Skeletal muscle tissue (tissue), 3 donors: ENCODE measurements at regions not wholly inside any gene's neighbourhood (a gene's known extent, or its start where the extent isn't known, plus 50 kb on each side); places are given as distances from the start of the nearest gene placed in this dataset.

Experiments
- H3K27ac ChIP-seq: one replicate; pipeline ENCODE4 v1.7.0; 2013; ENCODE audit warnings: mild to moderate bottlenecking, low read depth, low read length, inconsistent platforms
- H3K27me3 ChIP-seq, 3 donors: one replicate each; pipeline ENCODE4 v1.7.0; 2013; ENCODE audit warnings: low read length in 3 of 3; ENCODE audit not compliant: control insufficient read depth in 3 of 3, insufficient read depth in 3 of 3
- H3K36me3 ChIP-seq, 3 donors: one replicate each; pipeline ENCODE4 v1.7.0; 2013; ENCODE audit warnings: low read length in 3 of 3; ENCODE audit not compliant: control insufficient read depth in 3 of 3, insufficient read depth in 3 of 3
- H3K4me1 ChIP-seq, 3 donors: one replicate each; pipeline ENCODE4 v1.7.0; 2013; ENCODE audit warnings: low read length in 3 of 3, mild to moderate bottlenecking in 3 of 3; ENCODE audit not compliant: control insufficient read depth in 3 of 3, insufficient read depth in 3 of 3
- H3K4me3 ChIP-seq, 3 donors: one replicate each; pipeline ENCODE4 v1.7.0; 2013; ENCODE audit warnings: low read length in 3 of 3
- H3K9ac ChIP-seq, 3 donors: one replicate each; pipeline ENCODE4 v1.7.0; 2013; ENCODE audit warnings: low read length in 3 of 3, mild to moderate bottlenecking in 3 of 3, moderate library complexity in 2 of 3, low read depth in 1 of 3
- H3K9me3 ChIP-seq, 3 donors: one replicate each; pipeline ENCODE4 v1.7.0; 2013; ENCODE audit warnings: low read length in 3 of 3; ENCODE audit not compliant: control insufficient read depth in 3 of 3
- donor health status: Osteomylitis.

- no peaks in the 10 kb centered on the region for H3K36me3 ChIP-seq
- H3K4me3 ChIP-seq = no peak overlapping the region
- peaks cover 3 to 4% (median 4%) of the 10 kb centered on the region in 3 donors for H3K9me3 ChIP-seq
- H3K27ac ChIP-seq = no peak overlapping the region
- H3K4me1 ChIP-seq = no peaks in the 10 kb centered on the region
- no peaks in the 10 kb centered on the region for H3K27me3 ChIP-seq
- no peak overlapping the region for H3K9ac ChIP-seq
Measured at GRCh38 chr16:52247737-52248136, 299.2 kb downstream of the TOX3 start.

- no peak overlapping the region for H3K27ac ChIP-seq
Measured at GRCh38 chr16:52238710-52239109, 308.2 kb downstream of the TOX3 start.

GRCh38 chr16:52237823-52238222 lies 309.1 kb downstream of the TOX3 start:
- Histone ChIP-seq H3K9me3 (no peaks in the 10 kb centered on the region), H3K36me3 (no peaks in the 10 kb centered on the region), H3K4me3 (no peak overlapping the region), H3K9ac (no peak overlapping the region), H3K4me1 (no peaks in the 10 kb centered on the region), H3K27ac (no peak overlapping the region), H3K27me3 (no peaks in the 10 kb centered on the region)

More at GRCh38 chr16:52238710-52239109, 308.2 kb downstream of the TOX3 start:
- Histone ChIP-seq H3K9ac (no peak overlapping the region), H3K36me3 (no peaks in the 10 kb centered on the region), H3K27me3 (no peaks in the 10 kb centered on the region), H3K4me3 (no peak overlapping the region), H3K4me1 (no peaks in the 10 kb centered on the region), H3K9me3 (no peaks in the 10 kb centered on the region)

- Histone ChIP-seq H3K36me3 (no peaks in the 10 kb centered on the region), H3K27ac (no peak overlapping the region), H3K27me3 (no peaks in the 10 kb centered on the region), H3K9me3 (no peaks in the 10 kb centered on the region), H3K4me1 (no peaks in the 10 kb centered on the region), H3K4me3 (no peak overlapping the region), H3K9ac (no peak overlapping the region)
Measured at GRCh38 chr16:52235186-52235585, 311.8 kb downstream of the TOX3 start.

GRCh38 chr16:52234626-52235025 lies 312.3 kb downstream of the TOX3 start:
- Histone ChIP-seq H3K9ac (no peak overlapping the region), H3K27ac (no peak overlapping the region), H3K9me3 (no peaks in the 10 kb centered on the region), H3K36me3 (no peaks in the 10 kb centered on the region), H3K4me1 (no peaks in the 10 kb centered on the region), H3K4me3 (no peak overlapping the region), H3K27me3 (no peaks in the 10 kb centered on the region)

GRCh38 chr16:52229471-52229870 lies 317.5 kb downstream of the TOX3 start:
- H3K27ac ChIP-seq = no peak overlapping the region
- no peaks in the 10 kb centered on the region for H3K4me1 ChIP-seq

GRCh38 chr16:52227851-52228250 lies 319.1 kb downstream of the TOX3 start:
- H3K27ac ChIP-seq = no peak overlapping the region
- H3K27me3 ChIP-seq = no peaks in the 10 kb centered on the region
- no peaks in the 10 kb centered on the region for H3K36me3 ChIP-seq
- no peaks in the 10 kb centered on the region for H3K4me1 ChIP-seq
- no peak overlapping the region for H3K4me3 ChIP-seq
- no peak overlapping the region for H3K9ac ChIP-seq
- no peaks in the 10 kb centered on the region for H3K9me3 ChIP-seq

More at GRCh38 chr16:52229471-52229870, 317.5 kb downstream of the TOX3 start:
- H3K9me3 ChIP-seq = no peaks in the 10 kb centered on the region
- no peaks in the 10 kb centered on the region for H3K36me3 ChIP-seq
- H3K27me3 ChIP-seq = no peaks in the 10 kb centered on the region
- no peak overlapping the region for H3K9ac ChIP-seq
- H3K4me3 ChIP-seq = no peak overlapping the region

- Histone ChIP-seq H3K4me1 (no peaks in the 10 kb centered on the region), H3K4me3 (no peak overlapping the region), H3K27me3 (no peaks in the 10 kb centered on the region), H3K9me3 (no peaks in the 10 kb centered on the region), H3K27ac (no peak overlapping the region), H3K9ac (no peak overlapping the region), H3K36me3 (no peaks in the 10 kb centered on the region)
Measured at GRCh38 chr16:52212841-52213240, 334.1 kb downstream of the TOX3 start.

GRCh38 chr16:52209227-52209626 lies 337.7 kb downstream of the TOX3 start:
- Histone ChIP-seq H3K4me3 (no peak overlapping the region), H3K4me1 (no peaks in the 10 kb centered on the region), H3K27me3 (no peaks in the 10 kb centered on the region), H3K9ac (no peak overlapping the region), H3K36me3 (no peaks in the 10 kb centered on the region), H3K9me3 (no peaks in the 10 kb centered on the region), H3K27ac (no peak overlapping the region)

GRCh38 chr16:52203096-52203495 lies 343.8 kb downstream of the TOX3 start:
- Histone ChIP-seq H3K9me3 (no peaks in the 10 kb centered on the region), H3K9ac (no peak overlapping the region), H3K36me3 (no peaks in the 10 kb centered on the region), H3K27ac (no peak overlapping the region), H3K4me1 (no peaks in the 10 kb centered on the region), H3K27me3 (no peaks in the 10 kb centered on the region), H3K4me3 (no peak overlapping the region)

GRCh38 chr16:52193441-52193840 lies 353.5 kb downstream of the TOX3 start:
- Histone ChIP-seq H3K36me3 (no peaks in the 10 kb centered on the region), H3K27ac (no peak overlapping the region), H3K27me3 (no peaks in the 10 kb centered on the region), H3K9ac (no peak overlapping the region), H3K4me1 (no peaks in the 10 kb centered on the region), H3K4me3 (no peak overlapping the region), H3K9me3 (no peaks in the 10 kb centered on the region)
